H1 (cell line): ENCODE measurements at regions not wholly inside any gene's neighbourhood (a gene's known extent, or its start where the extent isn't known, plus 50 kb on each side); places are given as distances from the start of the nearest gene placed in this dataset.
"Not testable (repeated sequence)": the region's sequence is repeated elsewhere in the genome, so short reads cannot be mapped to it uniquely, and the experiment has no call there.

ENCODE experiments used
- CHD2 ChIP-seq: IDR thresholded peaks from 2 replicates; pipeline ENCODE4 v1.6.1; 2012; ENCODE audit warnings: low read length, improper control_type of control experiment
- CTCF ChIP-seq, 3 experiments: IDR thresholded peaks; 1 replicate in 2 of 3; 2 replicates in 1 of 3; pipeline versions ENCODE4 v1.5.1 to v1.6.1; 2011; ENCODE audit warnings: low read length in 3 of 3, mild to moderate bottlenecking in 3 of 3, inconsistent platforms in 2 of 3, low read depth in 1 of 3, moderate library complexity in 1 of 3; ENCODE audit not compliant: insufficient read depth in 1 of 3; ENCODE audit errors: control extremely low read depth in 1 of 3
- EP300 ChIP-seq, 2 experiments: IDR thresholded peaks; 1 replicate in 1 of 2; 2 replicates in 1 of 2; pipeline ENCODE4 v1.6.1; 2011 to 2012; ENCODE audit warnings: low read depth in 2 of 2, low read length in 2 of 2, mild to moderate bottlenecking in 2 of 2, borderline replicate concordance in 1 of 2, inconsistent platforms in 1 of 2, moderate library complexity in 1 of 2
- EZH2 ChIP-seq: fragments of 200-600 bp; sonication (generic); IDR thresholded peaks from 2 replicates; pipeline ENCODE4 v1.7.1; 2012; ENCODE audit warnings: low read depth, mild to moderate bottlenecking, moderate library complexity, low read length, inconsistent platforms; ENCODE audit not compliant: severe bottlenecking
- MAX ChIP-seq: IDR thresholded peaks from 2 replicates; pipeline ENCODE4 v1.6.1; 2012; ENCODE audit warnings: inconsistent platforms
- POLR2A ChIP-seq, 2 experiments: IDR thresholded peaks; 1 replicate in 1 of 2; 2 replicates in 1 of 2; pipeline ENCODE4 v1.6.1; 2011; ENCODE audit warnings: low read depth in 2 of 2, low read length in 2 of 2, mild to moderate bottlenecking in 2 of 2; ENCODE audit errors: control extremely low read depth in 1 of 2
- TBP ChIP-seq: IDR thresholded peaks from 2 replicates; pipeline ENCODE4 v1.6.1; 2011; ENCODE audit warnings: low read depth, low read length, improper control_type of control experiment
- TEAD4 ChIP-seq: IDR thresholded peaks from 2 replicates; pipeline ENCODE4 v1.6.1; 2012; ENCODE audit warnings: low read depth, low read length, inconsistent platforms, mixed read lengths

DNA sequence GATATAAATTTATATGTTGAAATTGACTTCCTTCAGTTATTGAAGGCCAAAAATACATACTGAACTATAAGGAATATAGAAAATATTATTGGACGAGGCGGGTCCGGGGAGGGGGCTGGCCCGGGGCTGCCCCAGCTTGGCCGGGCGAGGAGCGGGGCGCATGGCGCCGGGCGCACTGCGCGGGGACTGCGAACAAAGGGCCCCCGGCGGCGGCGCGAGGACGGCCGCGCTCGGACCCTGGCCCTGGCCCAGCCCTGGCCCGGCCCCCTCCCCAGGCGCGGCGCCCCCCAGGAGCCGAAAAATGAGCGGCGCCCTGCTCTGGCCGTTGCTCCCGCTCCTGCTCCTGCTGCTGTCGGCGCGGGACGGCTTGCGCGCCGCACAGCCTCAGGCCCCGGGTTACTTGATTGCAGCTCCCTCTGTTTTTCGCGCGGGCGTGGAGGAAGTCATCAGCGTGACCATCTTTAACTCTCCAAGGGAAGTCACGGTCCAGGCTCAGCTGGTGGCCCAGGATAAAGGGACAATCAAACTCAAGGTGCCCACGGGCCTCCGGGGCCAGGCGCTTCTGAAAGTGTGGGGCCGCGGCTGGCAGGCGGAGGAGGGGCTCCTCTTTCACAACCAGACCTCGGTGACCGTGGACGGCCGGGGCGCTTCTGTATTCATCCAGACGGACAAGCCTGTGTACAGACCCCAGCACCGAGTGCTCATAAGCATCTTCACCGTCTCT lies 1247.6 kb upstream of the PHF14 start:
- not testable (repeated sequence) for TF ChIP-seq CTCF (IDR thresholded peaks at IDR 0.05; ENCODE audit: control extremely low read depth in 1 of 3, insufficient read depth in 1 of 3, low read depth in 1 of 3, low read length in 3 of 3); CHD2; EZH2; TEAD4; POLR2A (IDR thresholded peaks at IDR 0.05; ENCODE audit: control extremely low read depth in 1 of 2, low read depth in 2 of 2, low read length in 2 of 2); TBP; EP300 (IDR thresholded peaks at IDR 0.05; ENCODE audit: borderline replicate concordance in 1 of 2, low read depth in 2 of 2, low read length in 2 of 2); MAX
